WTC11 (cell line): ENCODE measurements at regions not wholly inside any gene's neighbourhood (a gene's known extent, or its start where the extent isn't known, plus 50 kb on each side); places are given as distances from the start of the nearest gene placed in this dataset.

Experiments
- ATAC-seq: fragments of 200-7000 bp; cut with Tn5 transposase; 2 replicates; pipeline ENCODE4 v1.10.0; 2021; ENCODE audit warnings: mild to moderate bottlenecking, moderate library complexity
- CTCF ChIA-PET: fragments of 300-600 bp; sonication (Branson Sonifier 250); formaldehyde crosslinking; loops from one replicate; lab custom pipeline; 2021; ENCODE audit warnings: antibody characterized with exemption; lab: Charles Lee
- POLR2A ChIA-PET: fragments of 350-600 bp; sonication (Branson Sonifier 250); formaldehyde crosslinking; loops from one replicate; lab custom pipeline; 2021; ENCODE audit warnings: antibody characterized with exemption; lab: Charles Lee
- DNase-seq: peaks from one replicate; pipeline ENCODE4 v3.0.0; 2021; ENCODE audit warnings: low spot score
- H3K27ac Mint-ChIP-seq: 2 replicates; pipeline ENCODE4 v1.8.0; 2021; ENCODE audit warnings: mixed read lengths
- H3K27me3 Mint-ChIP-seq: 2 replicates; pipeline ENCODE4 v1.8.0; 2021; ENCODE audit warnings: low read depth, mild to moderate bottlenecking, moderate library complexity, mixed read lengths
- H3K36me3 Mint-ChIP-seq: 2 replicates; pipeline ENCODE4 v1.8.0; 2021; ENCODE audit warnings: mixed read lengths
- H3K4me1 Mint-ChIP-seq: 2 replicates; pipeline ENCODE4 v1.8.0; 2022; ENCODE audit warnings: mixed read lengths
- H3K4me3 Mint-ChIP-seq: 2 replicates; pipeline ENCODE4 v1.8.0; 2021; ENCODE audit warnings: mild to moderate bottlenecking, moderate library complexity, mixed read lengths
- H3K9me3 Mint-ChIP-seq: 2 replicates; pipeline ENCODE4 v1.8.0; 2021; ENCODE audit warnings: mixed read lengths
- ATF1 ChIP-seq: sonication (generic); formaldehyde crosslinking; IDR thresholded peaks from 2 replicates; pipeline ENCODE4 v1.8.1; 2023; ENCODE audit warnings: mild to moderate bottlenecking, moderate library complexity, missing genetic modification reagents
- CREM ChIP-seq: sonication (generic); formaldehyde crosslinking; IDR thresholded peaks from 2 replicates; pipeline ENCODE4 v1.8.1; 2022; ENCODE audit warnings: mild to moderate bottlenecking, missing genetic modification reagents, moderate library complexity
- ELF4 ChIP-seq: sonication (generic); formaldehyde crosslinking; IDR thresholded peaks from 2 replicates; pipeline ENCODE4 v1.8.1; 2022; ENCODE audit warnings: low read depth, mild to moderate bottlenecking, moderate library complexity, missing genetic modification reagents
- EMX1 ChIP-seq: fragments of 250-450 bp; sonication (Bioruptor Pico); IDR thresholded peaks from 2 replicates; pipeline ENCODE4 v1.8.0; 2021; ENCODE audit warnings: mild to moderate bottlenecking
- FOXK1 ChIP-seq: sonication (generic); formaldehyde crosslinking; IDR thresholded peaks from 2 replicates; pipeline ENCODE4 v1.8.0; 2022; ENCODE audit warnings: mild to moderate bottlenecking, moderate library complexity, missing genetic modification reagents
- IRF2 ChIP-seq: sonication (generic); formaldehyde crosslinking; IDR thresholded peaks from 2 replicates; pipeline ENCODE4 v1.8.0; 2022; ENCODE audit warnings: low read depth, missing genetic modification reagents, borderline replicate concordance
- JAZF1 ChIP-seq: fragments of 250-450 bp; sonication (Bioruptor Pico); IDR thresholded peaks from 2 replicates; pipeline ENCODE4 v1.9.0; 2021; ENCODE audit warnings: moderate library complexity, mild to moderate bottlenecking, inconsistent platforms
- MXD4 ChIP-seq: fragments of 250-450 bp; sonication (Bioruptor Pico); IDR thresholded peaks from 2 replicates; pipeline ENCODE4 v1.8.0; 2021; ENCODE audit warnings: mild to moderate bottlenecking, moderate library complexity, borderline replicate concordance
- MYBL2 ChIP-seq: sonication (generic); formaldehyde crosslinking; IDR thresholded peaks from 2 replicates; pipeline ENCODE4 v1.8.1; 2023; ENCODE audit warnings: mild to moderate bottlenecking, moderate library complexity, missing genetic modification reagents
- OVOL2 ChIP-seq: fragments of 250-450 bp; sonication (Bioruptor Pico); IDR thresholded peaks from 2 replicates; pipeline ENCODE4 v1.9.0; 2021; ENCODE audit warnings: mild to moderate bottlenecking, borderline replicate concordance
- SMAD4 ChIP-seq: sonication (generic); formaldehyde crosslinking; IDR thresholded peaks from 2 replicates; pipeline ENCODE4 v1.8.0; 2022; ENCODE audit warnings: mild to moderate bottlenecking, missing genetic modification reagents
- TP53 ChIP-seq: sonication (generic); formaldehyde crosslinking; IDR thresholded peaks from 2 replicates; pipeline ENCODE4 v1.8.1; 2023; ENCODE audit warnings: mild to moderate bottlenecking, missing genetic modification reagents
- ZBTB21 ChIP-seq: sonication (generic); formaldehyde crosslinking; IDR thresholded peaks from 2 replicates; pipeline ENCODE4 v1.8.1; 2023; ENCODE audit warnings: mild to moderate bottlenecking, missing genetic modification reagents, borderline replicate concordance
- ZNF121 ChIP-seq: sonication (generic); formaldehyde crosslinking; IDR thresholded peaks from 2 replicates; pipeline ENCODE4 v1.8.0; 2023; ENCODE audit warnings: missing genetic modification reagents
- ZNF232 ChIP-seq: sonication (generic); formaldehyde crosslinking; IDR thresholded peaks from 2 replicates; pipeline ENCODE4 v1.8.0; 2022; ENCODE audit warnings: mild to moderate bottlenecking, missing genetic modification reagents
- ZNF263 ChIP-seq: sonication (generic); formaldehyde crosslinking; IDR thresholded peaks from 2 replicates; pipeline ENCODE4 v1.8.1; 2022; ENCODE audit warnings: low read depth, mild to moderate bottlenecking, moderate library complexity, missing genetic modification reagents
- ZNF423 ChIP-seq: fragments of 250-450 bp; sonication (Bioruptor Pico); IDR thresholded peaks from 2 replicates; pipeline ENCODE4 v2.1.2; 2022; ENCODE audit warnings: mild to moderate bottlenecking, moderate library complexity
- TF ChIP-seq, protein P1 (sequence below): sonication (generic); formaldehyde crosslinking; IDR thresholded peaks from 2 replicates; pipeline ENCODE4 v1.8.0; 2023; ENCODE audit warnings: missing genetic modification reagents, mild to moderate bottlenecking, borderline replicate concordance
- TF ChIP-seq, protein P2 (sequence below): sonication (generic); formaldehyde crosslinking; IDR thresholded peaks from 2 replicates; pipeline ENCODE4 v1.8.1; 2023; ENCODE audit warnings: mild to moderate bottlenecking, missing genetic modification reagents
- TF ChIP-seq, protein P3 (sequence below): fragments of 250-450 bp; sonication (Bioruptor Pico); conservative IDR thresholded peaks from 2 replicates; pipeline ENCODE4 v1.9.0; 2021; ENCODE audit warnings: mild to moderate bottlenecking
- TF ChIP-seq, protein P4 (sequence below): sonication (generic); formaldehyde crosslinking; IDR thresholded peaks from 2 replicates; pipeline ENCODE4 v1.8.1; 2022; ENCODE audit warnings: low read depth, mild to moderate bottlenecking, moderate library complexity, missing genetic modification reagents, borderline replicate concordance
- TF ChIP-seq, protein P5 (sequence below): fragments of 250-450 bp; sonication (Bioruptor Pico); IDR thresholded peaks from 2 replicates; pipeline ENCODE4 v1.8.0; 2021; ENCODE audit warnings: mild to moderate bottlenecking
- TF ChIP-seq, protein P6 (sequence below): sonication (generic); formaldehyde crosslinking; IDR thresholded peaks from 2 replicates; pipeline ENCODE4 v1.8.1; 2023; ENCODE audit warnings: mild to moderate bottlenecking, missing genetic modification reagents, moderate library complexity
- TF ChIP-seq, protein P7 (sequence below): sonication (generic); formaldehyde crosslinking; conservative IDR thresholded peaks from 2 replicates; pipeline ENCODE4 v1.8.1; 2022; ENCODE audit warnings: mild to moderate bottlenecking, missing genetic modification reagents
- TF ChIP-seq, protein P8 (sequence below): sonication (generic); formaldehyde crosslinking; IDR thresholded peaks from 2 replicates; pipeline ENCODE4 v1.8.1; 2022; ENCODE audit warnings: missing genetic modification reagents, borderline replicate concordance

DNA sequence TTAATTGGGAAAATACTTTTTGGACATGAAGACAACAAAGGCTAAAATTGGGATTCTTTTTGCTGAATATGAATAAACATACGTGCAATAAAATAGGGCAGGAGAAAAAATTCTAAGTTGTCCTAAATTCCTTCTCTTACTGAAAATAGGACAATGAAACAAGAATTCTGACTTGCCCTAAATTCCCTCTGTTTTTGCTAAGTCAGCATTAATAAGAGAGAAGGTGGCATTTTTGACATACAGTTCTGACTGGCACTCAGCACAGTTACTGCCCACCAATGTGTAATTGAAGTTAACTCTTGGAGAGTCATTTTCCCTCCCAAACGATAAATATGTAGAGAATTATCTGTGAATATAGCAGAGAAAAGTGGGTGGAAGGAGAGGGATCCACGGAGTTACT lies 1021.1 kb upstream of the CDH8 start (continued):
- TF ChIP-seq, protein P1, sequence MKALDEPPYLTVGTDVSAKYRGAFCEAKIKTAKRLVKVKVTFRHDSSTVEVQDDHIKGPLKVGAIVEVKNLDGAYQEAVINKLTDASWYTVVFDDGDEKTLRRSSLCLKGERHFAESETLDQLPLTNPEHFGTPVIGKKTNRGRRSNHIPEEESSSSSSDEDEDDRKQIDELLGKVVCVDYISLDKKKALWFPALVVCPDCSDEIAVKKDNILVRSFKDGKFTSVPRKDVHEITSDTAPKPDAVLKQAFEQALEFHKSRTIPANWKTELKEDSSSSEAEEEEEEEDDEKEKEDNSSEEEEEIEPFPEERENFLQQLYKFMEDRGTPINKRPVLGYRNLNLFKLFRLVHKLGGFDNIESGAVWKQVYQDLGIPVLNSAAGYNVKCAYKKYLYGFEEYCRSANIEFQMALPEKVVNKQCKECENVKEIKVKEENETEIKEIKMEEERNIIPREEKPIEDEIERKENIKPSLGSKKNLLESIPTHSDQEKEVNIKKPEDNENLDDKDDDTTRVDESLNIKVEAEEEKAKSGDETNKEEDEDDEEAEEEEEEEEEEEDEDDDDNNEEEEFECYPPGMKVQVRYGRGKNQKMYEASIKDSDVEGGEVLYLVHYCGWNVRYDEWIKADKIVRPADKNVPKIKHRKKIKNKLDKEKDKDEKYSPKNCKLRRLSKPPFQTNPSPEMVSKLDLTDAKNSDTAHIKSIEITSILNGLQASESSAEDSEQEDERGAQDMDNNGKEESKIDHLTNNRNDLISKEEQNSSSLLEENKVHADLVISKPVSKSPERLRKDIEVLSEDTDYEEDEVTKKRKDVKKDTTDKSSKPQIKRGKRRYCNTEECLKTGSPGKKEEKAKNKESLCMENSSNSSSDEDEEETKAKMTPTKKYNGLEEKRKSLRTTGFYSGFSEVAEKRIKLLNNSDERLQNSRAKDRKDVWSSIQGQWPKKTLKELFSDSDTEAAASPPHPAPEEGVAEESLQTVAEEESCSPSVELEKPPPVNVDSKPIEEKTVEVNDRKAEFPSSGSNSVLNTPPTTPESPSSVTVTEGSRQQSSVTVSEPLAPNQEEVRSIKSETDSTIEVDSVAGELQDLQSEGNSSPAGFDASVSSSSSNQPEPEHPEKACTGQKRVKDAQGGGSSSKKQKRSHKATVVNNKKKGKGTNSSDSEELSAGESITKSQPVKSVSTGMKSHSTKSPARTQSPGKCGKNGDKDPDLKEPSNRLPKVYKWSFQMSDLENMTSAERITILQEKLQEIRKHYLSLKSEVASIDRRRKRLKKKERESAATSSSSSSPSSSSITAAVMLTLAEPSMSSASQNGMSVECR (CRISPR knock-in tag): no peak
- TF ChIP-seq, protein P2, sequence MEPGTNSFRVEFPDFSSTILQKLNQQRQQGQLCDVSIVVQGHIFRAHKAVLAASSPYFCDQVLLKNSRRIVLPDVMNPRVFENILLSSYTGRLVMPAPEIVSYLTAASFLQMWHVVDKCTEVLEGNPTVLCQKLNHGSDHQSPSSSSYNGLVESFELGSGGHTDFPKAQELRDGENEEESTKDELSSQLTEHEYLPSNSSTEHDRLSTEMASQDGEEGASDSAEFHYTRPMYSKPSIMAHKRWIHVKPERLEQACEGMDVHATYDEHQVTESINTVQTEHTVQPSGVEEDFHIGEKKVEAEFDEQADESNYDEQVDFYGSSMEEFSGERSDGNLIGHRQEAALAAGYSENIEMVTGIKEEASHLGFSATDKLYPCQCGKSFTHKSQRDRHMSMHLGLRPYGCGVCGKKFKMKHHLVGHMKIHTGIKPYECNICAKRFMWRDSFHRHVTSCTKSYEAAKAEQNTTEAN (CRISPR knock-in tag): no peak
- TF ChIP-seq SMAD4 (CRISPR knock-in tag): no peak
- no peak for TF ChIP-seq TP53
- no peak for TF ChIP-seq EMX1 (CRISPR knock-in tag)
- TF ChIP-seq ELF4: no peak
- no peak for TF ChIP-seq ZNF423

DNA sequence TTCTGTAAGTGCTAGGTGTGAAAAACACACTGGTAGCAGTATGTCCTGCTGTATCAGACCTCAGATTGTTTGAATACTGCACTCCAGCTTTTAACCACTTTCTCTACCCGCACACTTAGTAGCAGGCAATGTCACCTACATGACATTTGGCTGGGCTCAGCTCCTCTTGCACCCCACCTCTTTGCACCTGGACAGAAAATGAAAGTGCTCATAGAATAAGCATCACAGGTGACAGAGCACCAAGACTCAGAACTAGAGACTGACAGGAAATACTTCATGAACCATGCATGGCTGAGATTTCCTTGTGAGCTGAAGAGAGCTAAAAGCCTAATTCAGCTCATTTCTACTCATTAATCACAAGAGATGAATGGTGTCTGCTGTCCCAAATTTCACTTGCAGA lies 1014.2 kb upstream of the CDH8 start:
- Mint-ChIP-seq H3K4me3 (no peak overlapping the region), H3K27ac (no peak overlapping the region), H3K4me1 (no peaks in the 10 kb centered on the region), H3K27me3 (no peaks in the 10 kb centered on the region), H3K36me3 (no peaks in the 10 kb centered on the region)
- CTCF ChIA-PET: no interaction called here
- DNase-seq: no peak
- POLR2A ChIA-PET: no interaction called here
- no peak for TF ChIP-seq FOXK1
- TF ChIP-seq, protein P3, sequence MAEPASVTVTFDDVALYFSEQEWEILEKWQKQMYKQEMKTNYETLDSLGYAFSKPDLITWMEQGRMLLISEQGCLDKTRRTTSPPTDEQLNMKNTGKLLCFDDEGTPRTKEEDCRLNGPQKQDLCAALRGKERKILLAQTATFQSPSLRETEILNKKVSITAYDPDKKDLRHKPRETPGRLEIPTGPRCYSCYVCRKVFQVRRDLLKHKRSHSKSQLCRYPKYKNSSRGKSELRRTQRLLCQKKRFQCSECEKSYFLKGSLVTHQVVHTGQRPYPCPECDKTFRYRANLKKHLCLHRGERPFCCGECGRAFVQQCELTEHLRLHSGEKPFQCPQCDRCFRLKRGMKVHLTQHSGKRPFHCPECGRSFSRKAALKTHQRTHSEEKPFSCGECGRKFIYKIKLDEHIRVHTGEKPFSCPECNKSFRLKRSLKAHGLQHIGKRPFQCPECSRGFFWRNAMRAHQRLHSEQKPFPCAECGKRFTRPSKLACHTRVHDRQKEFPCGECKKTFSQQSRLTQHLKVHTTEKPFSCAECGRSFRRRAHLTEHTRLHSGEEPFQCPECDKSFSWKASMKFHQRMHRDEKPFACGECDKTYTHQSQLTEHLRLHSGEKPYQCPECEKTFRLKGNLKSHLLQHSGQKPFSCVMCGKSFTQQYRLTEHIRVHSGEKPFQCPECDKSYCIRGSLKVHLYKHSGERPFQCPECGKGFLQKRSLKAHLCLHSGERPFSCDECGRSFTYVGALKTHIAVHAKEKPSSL (CRISPR knock-in tag): no peak
- TF ChIP-seq ZBTB21 (CRISPR knock-in tag): no peak
- TF ChIP-seq ZNF232 (CRISPR knock-in tag): no peak
- TF ChIP-seq, protein P4, sequence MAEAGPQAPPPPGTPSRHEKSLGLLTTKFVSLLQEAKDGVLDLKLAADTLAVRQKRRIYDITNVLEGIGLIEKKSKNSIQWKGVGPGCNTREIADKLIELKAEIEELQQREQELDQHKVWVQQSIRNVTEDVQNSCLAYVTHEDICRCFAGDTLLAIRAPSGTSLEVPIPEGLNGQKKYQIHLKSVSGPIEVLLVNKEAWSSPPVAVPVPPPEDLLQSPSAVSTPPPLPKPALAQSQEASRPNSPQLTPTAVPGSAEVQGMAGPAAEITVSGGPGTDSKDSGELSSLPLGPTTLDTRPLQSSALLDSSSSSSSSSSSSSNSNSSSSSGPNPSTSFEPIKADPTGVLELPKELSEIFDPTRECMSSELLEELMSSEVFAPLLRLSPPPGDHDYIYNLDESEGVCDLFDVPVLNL (CRISPR knock-in tag): no peak
- no peak for TF ChIP-seq CREM
- TF ChIP-seq, protein P5, sequence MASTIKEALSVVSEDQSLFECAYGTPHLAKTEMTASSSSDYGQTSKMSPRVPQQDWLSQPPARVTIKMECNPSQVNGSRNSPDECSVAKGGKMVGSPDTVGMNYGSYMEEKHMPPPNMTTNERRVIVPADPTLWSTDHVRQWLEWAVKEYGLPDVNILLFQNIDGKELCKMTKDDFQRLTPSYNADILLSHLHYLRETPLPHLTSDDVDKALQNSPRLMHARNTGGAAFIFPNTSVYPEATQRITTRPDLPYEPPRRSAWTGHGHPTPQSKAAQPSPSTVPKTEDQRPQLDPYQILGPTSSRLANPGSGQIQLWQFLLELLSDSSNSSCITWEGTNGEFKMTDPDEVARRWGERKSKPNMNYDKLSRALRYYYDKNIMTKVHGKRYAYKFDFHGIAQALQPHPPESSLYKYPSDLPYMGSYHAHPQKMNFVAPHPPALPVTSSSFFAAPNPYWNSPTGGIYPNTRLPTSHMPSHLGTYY (CRISPR knock-in tag): no peak
- TF ChIP-seq, protein P6, sequence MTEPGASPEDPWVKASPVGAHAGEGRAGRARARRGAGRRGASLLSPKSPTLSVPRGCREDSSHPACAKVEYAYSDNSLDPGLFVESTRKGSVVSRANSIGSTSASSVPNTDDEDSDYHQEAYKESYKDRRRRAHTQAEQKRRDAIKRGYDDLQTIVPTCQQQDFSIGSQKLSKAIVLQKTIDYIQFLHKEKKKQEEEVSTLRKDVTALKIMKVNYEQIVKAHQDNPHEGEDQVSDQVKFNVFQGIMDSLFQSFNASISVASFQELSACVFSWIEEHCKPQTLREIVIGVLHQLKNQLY: no peak
- no peak for TF ChIP-seq EMX1 (CRISPR knock-in tag)
- TF ChIP-seq ATF1 (CRISPR knock-in tag): no peak
- TF ChIP-seq ZNF263 (CRISPR knock-in tag): no peak
- TF ChIP-seq, protein P7, sequence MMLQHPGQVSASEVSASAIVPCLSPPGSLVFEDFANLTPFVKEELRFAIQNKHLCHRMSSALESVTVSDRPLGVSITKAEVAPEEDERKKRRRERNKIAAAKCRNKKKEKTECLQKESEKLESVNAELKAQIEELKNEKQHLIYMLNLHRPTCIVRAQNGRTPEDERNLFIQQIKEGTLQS (CRISPR knock-in tag): no peak
- TF ChIP-seq, protein P8, sequence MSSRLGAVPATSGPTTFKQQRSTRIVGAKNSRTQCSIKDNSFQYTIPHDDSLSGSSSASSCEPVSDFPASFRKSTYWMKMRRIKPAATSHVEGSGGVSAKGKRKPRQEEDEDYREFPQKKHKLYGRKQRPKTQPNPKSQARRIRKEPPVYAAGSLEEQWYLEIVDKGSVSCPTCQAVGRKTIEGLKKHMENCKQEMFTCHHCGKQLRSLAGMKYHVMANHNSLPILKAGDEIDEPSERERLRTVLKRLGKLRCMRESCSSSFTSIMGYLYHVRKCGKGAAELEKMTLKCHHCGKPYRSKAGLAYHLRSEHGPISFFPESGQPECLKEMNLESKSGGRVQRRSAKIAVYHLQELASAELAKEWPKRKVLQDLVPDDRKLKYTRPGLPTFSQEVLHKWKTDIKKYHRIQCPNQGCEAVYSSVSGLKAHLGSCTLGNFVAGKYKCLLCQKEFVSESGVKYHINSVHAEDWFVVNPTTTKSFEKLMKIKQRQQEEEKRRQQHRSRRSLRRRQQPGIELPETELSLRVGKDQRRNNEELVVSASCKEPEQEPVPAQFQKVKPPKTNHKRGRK (CRISPR knock-in tag): no peak
- TF ChIP-seq MYBL2 (CRISPR knock-in tag): no peak
- no peak for TF ChIP-seq ZNF121 (CRISPR knock-in tag)
- no peak for TF ChIP-seq OVOL2 (CRISPR knock-in tag)
- no peak for TF ChIP-seq JAZF1 (CRISPR knock-in tag)
- TF ChIP-seq MXD4: no peak
- TF ChIP-seq ZNF423: no peak
- TF ChIP-seq IRF2 (CRISPR knock-in tag): no peak
- TF ChIP-seq, all 79 proteins: peak for 0
- peaks cover 3% of the 10 kb centered on the region; the same call in 1 of the 2 replicates for H3K9me3 Mint-ChIP-seq
- ATAC-seq: no peak
